K562 (cell line): ENCODE measurements at regions not wholly inside any gene's neighbourhood (a gene's known extent, or its start where the extent isn't known, plus 50 kb on each side); places are given as distances from the start of the nearest gene placed in this dataset.

Source experiments
- ARID2 ChIP-seq: fragments of 450-650 bp; IDR thresholded peaks from 2 replicates; pipeline ENCODE4 v1.6.1; 2017; ENCODE audit warnings: antibody characterized with exemption, mild to moderate bottlenecking
- ATF2 ChIP-seq: sonication (generic); formaldehyde crosslinking; IDR thresholded peaks from 2 replicates; pipeline ENCODE4 v1.8.1; 2022; ENCODE audit warnings: missing genetic modification reagents
- CBFA2T3 ChIP-seq: fragments of 450-650 bp; IDR thresholded peaks from 2 replicates; pipeline ENCODE4 v1.6.1; 2017
- CBX1 ChIP-seq: sonication (generic); IDR thresholded peaks from 2 replicates; pipeline ENCODE4 v1.6.1; 2016; ENCODE audit warnings: antibody characterized with exemption, low read depth, mild to moderate bottlenecking
- CBX2 ChIP-seq: fragments of 200-600 bp; sonication (generic); IDR thresholded peaks from one replicate; pipeline ENCODE4 v1.6.1; 2012; ENCODE audit warnings: mild to moderate bottlenecking, low read length, inconsistent platforms; ENCODE audit not compliant: insufficient read depth, poor library complexity, severe bottlenecking
- ELF4 ChIP-seq: fragments of 450-650 bp; formaldehyde crosslinking; IDR thresholded peaks from 2 replicates; pipeline ENCODE4 v1.4.0; 2022; ENCODE audit warnings: missing genetic modification characterization
- FOXK2 ChIP-seq, 2 experiments: fragments of 450-650 bp; IDR thresholded peaks in 1 of 2; conservative IDR thresholded peaks in 1 of 2; 2 replicates each; pipeline ENCODE4 v1.6.1; 2016; ENCODE audit warnings: low read depth in 2 of 2, mild to moderate bottlenecking in 1 of 2
- KDM2B ChIP-seq: fragments of 250-450 bp; sonication (Bioruptor Pico); IDR thresholded peaks from 2 replicates; pipeline ENCODE4 v1.8.0; 2021; ENCODE audit warnings: mild to moderate bottlenecking, moderate library complexity
- MEIS2 ChIP-seq: fragments of 450-650 bp; IDR thresholded peaks from 2 replicates; pipeline ENCODE4 v1.6.1; 2014; ENCODE audit warnings: mild to moderate bottlenecking; ENCODE audit not compliant: partially characterized antibody
- NONO ChIP-seq, 2 experiments: fragments of 200-400 bp in 1 of 2; fragments of 450-650 bp in 1 of 2; formaldehyde crosslinking in 1 of 2; IDR thresholded peaks; 2 replicates each; pipeline ENCODE4 v1.6.1; 2017; ENCODE audit warnings: low read depth in 2 of 2, mild to moderate bottlenecking in 2 of 2, moderate library complexity in 2 of 2, low read length in 1 of 2
- NR1H2 ChIP-seq: sonication (generic); formaldehyde crosslinking; IDR thresholded peaks from 2 replicates; pipeline ENCODE4 v1.4.0; 2020; ENCODE audit warnings: mild to moderate bottlenecking, missing genetic modification reagents
- SMARCC2 ChIP-seq: fragments of 450-650 bp; IDR thresholded peaks from 2 replicates; pipeline ENCODE4 v1.6.1; 2017; ENCODE audit warnings: antibody characterized with exemption, moderate library complexity, mild to moderate bottlenecking, low read depth
- SOX6 ChIP-seq: fragments of 450-650 bp; IDR thresholded peaks from 2 replicates; pipeline ENCODE4 v1.6.1; 2014; ENCODE audit warnings: mild to moderate bottlenecking
- SPI1 ChIP-seq: IDR thresholded peaks from 2 replicates; pipeline ENCODE4 v1.6.1; 2011; ENCODE audit warnings: low read depth, low read length, control low read depth, borderline replicate concordance
- SREBF2 ChIP-seq: sonication (generic); formaldehyde crosslinking; IDR thresholded peaks from 2 replicates; pipeline ENCODE4 v1.4.0; 2020; ENCODE audit warnings: mild to moderate bottlenecking, missing genetic modification reagents
- SRF ChIP-seq, 2 experiments: fragments of 250-450, 450-650 bp in 1 of 2; sonication (Bioruptor Pico) in 1 of 2; sonication (generic) in 1 of 2; formaldehyde crosslinking; IDR thresholded peaks; 2 replicates each; pipeline versions ENCODE4 v1.5.0 to v1.5.1; 2020 to 2022; ENCODE audit warnings: mild to moderate bottlenecking in 1 of 2, missing genetic modification reagents in 1 of 2
- YBX1 ChIP-seq: fragments of 450-650 bp; IDR thresholded peaks from 2 replicates; pipeline ENCODE4 v1.7.1; 2016; ENCODE audit warnings: mild to moderate bottlenecking
- ZBTB5 ChIP-seq: fragments of 450-650 bp; IDR thresholded peaks from 2 replicates; pipeline ENCODE4 v1.6.1; 2017; ENCODE audit warnings: antibody characterized with exemption
- ZFPM2 ChIP-seq: fragments of 250-450 bp; sonication (Bioruptor Pico); IDR thresholded peaks from 2 replicates; pipeline ENCODE4 v1.5.1; 2022; ENCODE audit warnings: mild to moderate bottlenecking
- ZNF586 ChIP-seq: fragments of 450-650 bp; formaldehyde crosslinking; conservative IDR thresholded peaks from 2 replicates; pipeline ENCODE4 v1.4.0; 2020; ENCODE audit warnings: mild to moderate bottlenecking, moderate library complexity
- ZNF76 ChIP-seq: fragments of 250-450 bp; sonication (Bioruptor Pico); IDR thresholded peaks from 2 replicates; pipeline ENCODE4 v1.4.0; 2020; ENCODE audit warnings: mild to moderate bottlenecking, moderate library complexity, borderline replicate concordance
- ZNF764 ChIP-seq: fragments of 250-450 bp; sonication (Bioruptor Pico); IDR thresholded peaks from 2 replicates; pipeline ENCODE4 v1.4.0; 2020; ENCODE audit warnings: low read depth, mild to moderate bottlenecking, moderate library complexity
- ZNF778 ChIP-seq: fragments of 450-650 bp; formaldehyde crosslinking; IDR thresholded peaks from 2 replicates; pipeline ENCODE4 v1.4.0; 2020; ENCODE audit warnings: mild to moderate bottlenecking, moderate library complexity

- TF ChIP-seq SRF (CRISPR knock-in tag; IDR thresholded peaks at IDR 0.05) (no peak), ZNF764 (CRISPR knock-in tag) (no peak), NONO (IDR thresholded peaks at IDR 0.05; ENCODE audit: low read depth in 2 of 2, low read length in 1 of 2) (no peak), CBX2 (no peak), CBX1 (no peak), YBX1 (no peak), ZBTB5 (no peak), ARID2 (no peak), FOXK2 (conservative IDR thresholded peaks at IDR 0.05 in 1 of 2, IDR thresholded peaks at IDR 0.05 in 1 of 2; ENCODE audit: low read depth in 2 of 2) (no peak), ZNF586 (CRISPR knock-in tag) (no peak), KDM2B (CRISPR knock-in tag) (no peak), NR1H2 (CRISPR knock-in tag) (no peak), SREBF2 (no peak), SMARCC2 (0 out of 2 replicates have a peak, but pooled peaks have one; percentile 52), CBFA2T3 (peak; percentile 91), ZNF76 (CRISPR knock-in tag) (no peak), SOX6 (peak; percentile 53; the same call in 1 of the 2 replicates), ZFPM2 (CRISPR knock-in tag) (no peak), SPI1 (no peak), ZNF778 (no peak), ELF4 (no peak), MEIS2 (peak; percentile 76), ATF2 (no peak)
Measured at GRCh38 chr15:87744815-87745214, 511.7 kb downstream of the NTRK3 start (continued).
